Osteoblast (primary cell): ENCODE measurements at regions not wholly inside any gene's neighbourhood (a gene's known extent, or its start where the extent isn't known, plus 50 kb on each side); places are given as distances from the start of the nearest gene placed in this dataset.

Experiments
- DNase-seq: peaks from one replicate; pipeline ENCODE4 v3.0.0; 2011; ENCODE audit warnings: low spot score, mixed read lengths; ENCODE audit not compliant: insufficient read length; ENCODE audit errors: missing footprints
- H2AFZ ChIP-seq: 2 replicates; pipeline ENCODE4 v1.6.0; 2011; ENCODE audit warnings: mild to moderate bottlenecking, low read length
- H3K27ac ChIP-seq: 2 replicates; pipeline ENCODE4 v1.5.1; 2011; ENCODE audit warnings: mild to moderate bottlenecking, low read depth, low read length, moderate library complexity
- H3K27me3 ChIP-seq: 2 replicates; pipeline ENCODE4 v1.6.0; 2012; ENCODE audit warnings: mild to moderate bottlenecking, control low read depth, inconsistent platforms, low read length, moderate library complexity; ENCODE audit not compliant: insufficient read depth
- H3K36me3 ChIP-seq: 2 replicates; pipeline ENCODE4 v1.5.1; 2011; ENCODE audit warnings: mild to moderate bottlenecking, low read length, control low read depth, moderate library complexity; ENCODE audit not compliant: insufficient read depth
- H3K4me1 ChIP-seq: 2 replicates; pipeline ENCODE4 v1.5.1; 2011; ENCODE audit warnings: mild to moderate bottlenecking, low read length, control low read depth, moderate library complexity; ENCODE audit not compliant: insufficient read depth
- H3K4me2 ChIP-seq: 2 replicates; pipeline ENCODE4 v1.6.0; 2011; ENCODE audit warnings: mild to moderate bottlenecking, low read length; ENCODE audit not compliant: insufficient read depth
- H3K4me3 ChIP-seq: fragments of 200-600 bp; sonication (generic); 3 replicates; pipeline ENCODE4 v1.5.1; 2012; ENCODE audit warnings: mild to moderate bottlenecking, low read length, inconsistent platforms; ENCODE audit not compliant: insufficient read depth
- H3K79me2 ChIP-seq: 2 replicates; pipeline ENCODE4 v1.6.0; 2012; ENCODE audit warnings: mild to moderate bottlenecking, low read length, control low read depth, inconsistent platforms; ENCODE audit not compliant: insufficient read depth
- H3K9me3 ChIP-seq: 2 replicates; pipeline ENCODE4 v1.5.1; 2011; ENCODE audit warnings: low read depth, low read length, control low read depth
- H4K20me1 ChIP-seq: 2 replicates; pipeline ENCODE4 v1.6.0; 2012; ENCODE audit warnings: mild to moderate bottlenecking, low read length, control low read depth; ENCODE audit not compliant: insufficient read depth
- TF ChIP-seq, protein P1 (sequence below): IDR thresholded peaks from 2 replicates; pipeline ENCODE4 v1.5.1; 2011; ENCODE audit warnings: mild to moderate bottlenecking, low read depth, low read length, moderate library complexity; ENCODE audit errors: extremely low read depth

DNA sequence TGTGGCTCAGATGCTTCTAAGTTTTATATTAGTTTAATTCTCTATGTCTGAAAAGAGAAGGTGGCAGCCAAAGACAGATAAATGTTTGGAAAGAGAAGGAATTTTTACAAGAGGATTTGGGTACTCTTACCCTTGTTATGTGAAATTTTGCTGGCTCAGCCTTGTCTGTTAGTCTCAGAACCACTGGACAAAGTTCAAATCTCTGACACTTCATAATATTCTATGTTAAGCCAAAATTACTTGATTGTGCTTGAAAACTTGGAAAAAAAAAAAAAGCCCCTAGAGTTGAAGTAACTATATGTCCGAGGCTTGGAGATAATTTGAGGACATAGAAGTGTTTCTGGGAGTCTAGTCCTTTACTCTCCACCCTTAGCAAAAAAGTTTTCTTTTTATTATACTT lies 1079.3 kb upstream of the LRRTM3 start:
- H3K27ac ChIP-seq: no peak overlapping the region
- no peaks in the 10 kb centered on the region for H4K20me1 ChIP-seq
- H3K4me2 ChIP-seq: no peak overlapping the region
- TF ChIP-seq, protein P1, sequence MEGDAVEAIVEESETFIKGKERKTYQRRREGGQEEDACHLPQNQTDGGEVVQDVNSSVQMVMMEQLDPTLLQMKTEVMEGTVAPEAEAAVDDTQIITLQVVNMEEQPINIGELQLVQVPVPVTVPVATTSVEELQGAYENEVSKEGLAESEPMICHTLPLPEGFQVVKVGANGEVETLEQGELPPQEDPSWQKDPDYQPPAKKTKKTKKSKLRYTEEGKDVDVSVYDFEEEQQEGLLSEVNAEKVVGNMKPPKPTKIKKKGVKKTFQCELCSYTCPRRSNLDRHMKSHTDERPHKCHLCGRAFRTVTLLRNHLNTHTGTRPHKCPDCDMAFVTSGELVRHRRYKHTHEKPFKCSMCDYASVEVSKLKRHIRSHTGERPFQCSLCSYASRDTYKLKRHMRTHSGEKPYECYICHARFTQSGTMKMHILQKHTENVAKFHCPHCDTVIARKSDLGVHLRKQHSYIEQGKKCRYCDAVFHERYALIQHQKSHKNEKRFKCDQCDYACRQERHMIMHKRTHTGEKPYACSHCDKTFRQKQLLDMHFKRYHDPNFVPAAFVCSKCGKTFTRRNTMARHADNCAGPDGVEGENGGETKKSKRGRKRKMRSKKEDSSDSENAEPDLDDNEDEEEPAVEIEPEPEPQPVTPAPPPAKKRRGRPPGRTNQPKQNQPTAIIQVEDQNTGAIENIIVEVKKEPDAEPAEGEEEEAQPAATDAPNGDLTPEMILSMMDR: no peak
- H3K4me1 ChIP-seq: no peaks in the 10 kb centered on the region
- DNase-seq: no peak
- no peaks in the 10 kb centered on the region for H3K27me3 ChIP-seq
- H2AFZ ChIP-seq: no peak overlapping the region
- H3K4me3 ChIP-seq: no peak overlapping the region
- no peaks in the 10 kb centered on the region for H3K9me3 ChIP-seq
- no peaks in the 10 kb centered on the region for H3K36me3 ChIP-seq
- no peaks in the 10 kb centered on the region for H3K79me2 ChIP-seq

DNA sequence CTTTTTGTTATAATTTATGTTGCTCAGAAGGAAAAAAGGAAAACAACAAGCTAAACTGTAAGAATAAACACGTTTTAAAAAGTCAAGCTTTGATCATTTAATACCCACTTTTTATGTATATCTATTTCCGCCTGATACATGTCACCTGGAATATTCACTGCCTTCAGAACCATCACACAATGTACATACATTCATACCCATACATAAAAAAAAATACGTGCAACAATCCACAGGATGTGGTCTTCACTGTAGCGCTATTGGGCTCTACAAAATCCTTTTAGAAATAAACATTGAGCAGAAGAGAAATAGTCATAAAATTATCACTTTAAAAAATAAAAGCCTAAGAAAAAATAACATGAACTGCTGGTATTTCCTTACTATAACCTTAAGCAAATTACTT lies 1078.9 kb upstream of the LRRTM3 start:
- Histone ChIP-seq H2AFZ (no peak overlapping the region), H3K9me3 (no peaks in the 10 kb centered on the region), H3K4me2 (no peak overlapping the region), H3K27ac (no peak overlapping the region), H3K27me3 (no peaks in the 10 kb centered on the region), H3K4me3 (no peak overlapping the region), H3K4me1 (no peaks in the 10 kb centered on the region), H3K79me2 (no peaks in the 10 kb centered on the region), H3K36me3 (no peaks in the 10 kb centered on the region), H4K20me1 (no peaks in the 10 kb centered on the region)
- TF ChIP-seq, protein P1: no peak
- DNase-seq: no peak

DNA sequence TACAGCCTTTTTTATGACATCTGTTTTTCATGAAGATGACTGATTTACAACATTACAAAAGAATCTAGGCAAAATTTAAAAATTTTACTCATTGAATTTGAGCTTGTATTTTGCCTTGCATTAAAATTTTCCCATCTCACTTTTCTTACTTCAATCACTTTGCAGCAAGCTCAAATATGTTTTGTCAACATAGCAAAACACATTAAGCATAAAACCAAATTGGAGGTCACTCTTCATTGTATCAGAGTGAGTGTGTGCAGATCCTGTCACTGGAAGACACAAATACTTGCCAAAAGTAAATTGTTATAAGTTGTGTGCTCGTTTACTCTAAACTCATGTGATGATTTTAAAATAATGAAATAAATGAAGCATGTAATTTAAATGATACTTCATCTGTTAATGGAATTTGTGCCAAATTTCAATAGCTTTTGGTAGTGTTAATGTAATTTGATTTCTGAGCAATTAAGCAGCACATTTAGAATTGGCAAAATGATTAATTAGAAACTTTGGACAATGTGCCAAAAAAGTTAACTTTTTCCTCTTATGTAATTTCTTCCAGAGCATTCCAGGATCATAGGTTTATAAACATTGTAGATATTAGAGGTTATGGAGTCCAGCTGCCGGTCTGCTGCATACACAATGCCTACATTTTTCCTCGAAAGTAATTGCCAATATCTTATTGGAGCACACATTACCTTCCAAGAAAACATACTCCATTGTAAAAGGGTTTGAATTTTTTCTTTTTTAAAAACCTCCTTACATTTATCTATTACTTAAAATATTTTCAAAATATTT lies 1078.2 kb upstream of the LRRTM3 start:
- Histone ChIP-seq H3K9me3 (no peaks in the 10 kb centered on the region), H2AFZ (no peak overlapping the region), H3K36me3 (no peaks in the 10 kb centered on the region), H3K4me1 (no peaks in the 10 kb centered on the region), H3K4me2 (no peak overlapping the region), H4K20me1 (no peaks in the 10 kb centered on the region), H3K79me2 (no peaks in the 10 kb centered on the region), H3K27me3 (no peaks in the 10 kb centered on the region), H3K4me3 (no peak overlapping the region), H3K27ac (no peak overlapping the region)
- no peak for DNase-seq
- TF ChIP-seq, protein P1: no peak

DNA sequence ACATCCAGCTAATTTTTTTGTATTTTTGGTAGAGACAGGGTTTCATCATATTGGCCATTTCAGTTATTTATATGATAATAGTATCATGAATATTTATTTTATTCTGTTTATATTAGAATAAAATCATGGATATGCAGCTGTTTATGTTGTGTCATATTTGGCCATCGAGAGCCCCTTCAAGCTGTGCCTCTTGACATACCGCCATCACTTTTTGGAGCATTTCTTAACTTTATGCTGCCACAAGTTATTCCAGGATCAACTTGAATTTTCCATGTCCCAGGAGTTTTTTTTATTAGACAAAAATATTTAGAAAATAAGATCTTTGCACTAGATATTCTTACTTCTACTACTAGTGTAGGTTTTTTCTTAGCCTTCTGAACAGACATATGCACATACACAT lies 1067.0 kb upstream of the LRRTM3 start:
- TF ChIP-seq, protein P1: no peak
- Histone ChIP-seq H3K27me3 (no peaks in the 10 kb centered on the region), H4K20me1 (no peaks in the 10 kb centered on the region), H3K9me3 (no peaks in the 10 kb centered on the region), H3K4me3 (no peak overlapping the region), H3K79me2 (no peaks in the 10 kb centered on the region), H3K27ac (no peak overlapping the region), H3K4me2 (no peak overlapping the region), H2AFZ (no peak overlapping the region), H3K4me1 (no peaks in the 10 kb centered on the region), H3K36me3 (no peaks in the 10 kb centered on the region)
- no peak for DNase-seq
